Thyroid gland (tissue), 4 donors: ENCODE measurements at regions not wholly inside any gene's neighbourhood (a gene's known extent, or its start where the extent isn't known, plus 50 kb on each side); places are given as distances from the start of the nearest gene placed in this dataset.

Source experiments
- POLR2A ChIP-seq, 2 donors: fragments of 450-650 bp; IDR thresholded peaks; one replicate each; pipeline ENCODE4 v1.6.1; 2017; ENCODE audit warnings: antibody characterized with exemption in 2 of 2, mild to moderate bottlenecking in 2 of 2, moderate library complexity in 1 of 2
- TF ChIP-seq, protein P1 (sequence below), 6 experiments: fragments of 200-600 bp in 3 of 6; fragments of 450-650 bp in 3 of 6; sonication (generic) in 3 of 6; IDR thresholded peaks; one replicate each; pipeline ENCODE4 v1.5.1; 2016 to 2019; ENCODE audit warnings: antibody characterized with exemption in 6 of 6, mild to moderate bottlenecking in 2 of 6, inconsistent platforms in 1 of 6, moderate library complexity in 1 of 6

DNA sequence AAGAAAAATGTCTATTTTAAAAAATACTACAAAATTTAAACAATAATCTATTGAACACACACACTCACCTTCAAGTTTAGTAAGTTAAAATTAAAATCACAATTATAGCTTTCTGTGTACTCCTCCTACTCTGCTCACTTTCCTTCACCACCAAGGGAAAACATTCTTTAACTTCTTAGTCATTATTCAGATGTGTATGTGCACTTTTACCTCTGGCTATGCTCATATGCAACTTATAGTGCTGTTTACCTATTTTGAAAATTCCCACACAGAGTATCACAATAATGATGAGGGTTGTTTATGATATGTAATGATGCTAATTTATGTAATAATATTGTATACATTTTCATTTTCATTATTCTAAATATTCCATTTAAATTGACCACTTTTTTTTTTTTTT is 661.4 kb downstream of the MRPL39 start:
- TF ChIP-seq, protein P1, sequence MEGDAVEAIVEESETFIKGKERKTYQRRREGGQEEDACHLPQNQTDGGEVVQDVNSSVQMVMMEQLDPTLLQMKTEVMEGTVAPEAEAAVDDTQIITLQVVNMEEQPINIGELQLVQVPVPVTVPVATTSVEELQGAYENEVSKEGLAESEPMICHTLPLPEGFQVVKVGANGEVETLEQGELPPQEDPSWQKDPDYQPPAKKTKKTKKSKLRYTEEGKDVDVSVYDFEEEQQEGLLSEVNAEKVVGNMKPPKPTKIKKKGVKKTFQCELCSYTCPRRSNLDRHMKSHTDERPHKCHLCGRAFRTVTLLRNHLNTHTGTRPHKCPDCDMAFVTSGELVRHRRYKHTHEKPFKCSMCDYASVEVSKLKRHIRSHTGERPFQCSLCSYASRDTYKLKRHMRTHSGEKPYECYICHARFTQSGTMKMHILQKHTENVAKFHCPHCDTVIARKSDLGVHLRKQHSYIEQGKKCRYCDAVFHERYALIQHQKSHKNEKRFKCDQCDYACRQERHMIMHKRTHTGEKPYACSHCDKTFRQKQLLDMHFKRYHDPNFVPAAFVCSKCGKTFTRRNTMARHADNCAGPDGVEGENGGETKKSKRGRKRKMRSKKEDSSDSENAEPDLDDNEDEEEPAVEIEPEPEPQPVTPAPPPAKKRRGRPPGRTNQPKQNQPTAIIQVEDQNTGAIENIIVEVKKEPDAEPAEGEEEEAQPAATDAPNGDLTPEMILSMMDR (IDR thresholded peaks at IDR 0.05) = no peak
- no peak for TF ChIP-seq POLR2A (IDR thresholded peaks at IDR 0.05)
